HepG2 (cell line): ENCODE measurements at regions not wholly inside any gene's neighbourhood (a gene's known extent, or its start where the extent isn't known, plus 50 kb on each side); places are given as distances from the start of the nearest gene placed in this dataset.
A peak's percentile ranks its signal among the peaks of the same experiment; 100 is the strongest.

Experiments
- ATAC-seq: fragments of 200-7000 bp; cut with Tn5 transposase; 3 replicates; pipeline ENCODE4 v1.9.1; 2020; ENCODE audit warnings: mild to moderate bottlenecking, moderate library complexity
- BruUV-seq: library from RNA; stranded (reverse); fragments of 400-500 nt; replicated peaks from 2 replicates; lab custom pipeline; 2021; lab: Mats Ljungman, UMichigan
- CTCF ChIA-PET: fragments of 300-600 bp; formaldehyde crosslinking; extraction: SDS; loops from one replicate; lab custom pipeline; 2021; ENCODE audit warnings: low total read pairs, inconsistent platforms, low intra/inter-chr PET ratio; lab: Yijun Ruan, JAX
- POLR2A ChIA-PET: fragments of 350-600 bp; sonication (Branson Sonifier 250); formaldehyde crosslinking; loops from one replicate; lab custom pipeline; 2020; ENCODE audit warnings: antibody characterized with exemption, inconsistent platforms; lab: Yijun Ruan, JAX
- DNase-seq: peaks from one replicate; pipeline ENCODE4 v3.0.0-alpha.2; 2015; ENCODE audit warnings: low spot score
- FAIRE-seq: peaks from 3 replicates; lab custom pipeline; 2011; peaks lifted over from hg19 to GRCh38; lab: Jason Lieb, UNC
- H2AFZ ChIP-seq: one replicate; pipeline ENCODE4 v1.6.1; 2011; ENCODE audit warnings: low read length, inconsistent platforms
- H3K27ac ChIP-seq: fragments of 300-600 bp; 3 replicates; pipeline ENCODE4 v1.8.0; 2011; ENCODE audit warnings: mixed run types, mild to moderate bottlenecking, mixed read lengths, low read length, inconsistent platforms; ENCODE audit not compliant: insufficient read depth; ENCODE audit errors: extremely low read length
- H3K27me3 ChIP-seq, 2 experiments: fragments of 200-600 bp in 1 of 2; 2 replicates in 1 of 2; 3 replicates in 1 of 2; pipeline versions ENCODE4 v1.6.0 to v1.8.0; 2011; ENCODE audit warnings: low read length in 2 of 2, mild to moderate bottlenecking in 2 of 2, moderate library complexity in 2 of 2, inconsistent platforms in 1 of 2; ENCODE audit not compliant: insufficient read depth in 2 of 2, control insufficient read depth in 1 of 2
- H3K36me3 ChIP-seq, 2 experiments: fragments of 200-600 bp in 1 of 2; replicated peaks in 1 of 2; 2 replicates in 1 of 2; 3 replicates in 1 of 2; pipeline versions ENCODE4 v1.5.1 to v1.8.0; 2011; ENCODE audit warnings: low read length in 2 of 2, inconsistent platforms in 1 of 2; ENCODE audit not compliant: insufficient read depth in 2 of 2, control insufficient read depth in 1 of 2
- H3K4me1 ChIP-seq: 2 replicates; pipeline ENCODE4 v1.5.1; 2012; ENCODE audit warnings: low read length, inconsistent platforms; ENCODE audit not compliant: insufficient read depth
- H3K4me2 ChIP-seq: 2 replicates; pipeline ENCODE4 v1.6.0; 2011; ENCODE audit warnings: low read depth, low read length, inconsistent platforms
- H3K4me3 ChIP-seq, 3 experiments: fragments of 200-600 bp in 1 of 3; sonication (generic), shearing (Covaris generic) in 1 of 3; replicated peaks in 1 of 3; 2 replicates each; pipeline ENCODE4 v1.5.1; 2011 to 2016; ENCODE audit warnings: low read length in 3 of 3, inconsistent platforms in 2 of 3, low read depth in 2 of 3, mild to moderate bottlenecking in 2 of 3, control low read depth in 1 of 3, mixed read lengths in 1 of 3; ENCODE audit not compliant: insufficient read depth in 1 of 3
- H3K79me2 ChIP-seq: one replicate; pipeline ENCODE4 v1.6.1; 2011; ENCODE audit warnings: low read length, inconsistent platforms; ENCODE audit not compliant: insufficient read depth
- H3K9ac ChIP-seq: 2 replicates; pipeline ENCODE4 v1.6.0; 2011; ENCODE audit warnings: mild to moderate bottlenecking, low read depth, low read length, inconsistent platforms; ENCODE audit not compliant: insufficient read depth
- H3K9me3 ChIP-seq: 2 replicates; pipeline ENCODE4 v1.5.1; 2012; ENCODE audit warnings: mild to moderate bottlenecking, low read length
- H4K20me1 ChIP-seq: 2 replicates; pipeline ENCODE4 v1.6.0; 2011; ENCODE audit warnings: inconsistent platforms, mild to moderate bottlenecking, low read length, moderate library complexity; ENCODE audit not compliant: insufficient read depth
- CTCF ChIP-seq: sonication (generic); formaldehyde crosslinking; IDR thresholded peaks from 2 replicates; pipeline ENCODE4 v1.5.0; 2020; ENCODE audit warnings: mild to moderate bottlenecking, missing genetic modification reagents, moderate library complexity
- EP300 ChIP-seq, 3 experiments: sonication (generic) in 1 of 3; formaldehyde crosslinking in 1 of 3; IDR thresholded peaks; 2 replicates each; pipeline versions ENCODE4 v1.5.1 to v1.6.1; 2011 to 2020; ENCODE audit warnings: low read depth in 2 of 3, low read length in 2 of 3, borderline replicate concordance in 1 of 3, improper control_type of control experiment in 1 of 3, mild to moderate bottlenecking in 1 of 3, missing genetic modification reagents in 1 of 3, moderate library complexity in 1 of 3
- PHB2 ChIP-seq: fragments of 450-650 bp; IDR thresholded peaks from 2 replicates; pipeline ENCODE4 v1.6.1; 2018; ENCODE audit not compliant: partially characterized antibody
- SMC3 ChIP-seq: IDR thresholded peaks from 2 replicates; pipeline ENCODE4 v1.6.1; 2011; ENCODE audit warnings: low read length, improper control_type of control experiment
- STAG1 ChIP-seq: sonication (generic); formaldehyde crosslinking; IDR thresholded peaks from 2 replicates; pipeline ENCODE4 v1.4.0; 2020; ENCODE audit warnings: missing genetic modification reagents
- ZBTB1 ChIP-seq: sonication (generic); formaldehyde crosslinking; IDR thresholded peaks from 2 replicates; pipeline ENCODE4 v1.4.0; 2020; ENCODE audit warnings: missing genetic modification reagents, borderline replicate concordance
- ZNF441 ChIP-seq: sonication (generic); formaldehyde crosslinking; IDR thresholded peaks from 2 replicates; pipeline ENCODE4 v1.7.0; 2021; ENCODE audit warnings: missing genetic modification reagents, borderline replicate concordance
- ZNF446 ChIP-seq: sonication (generic); formaldehyde crosslinking; IDR thresholded peaks from 2 replicates; pipeline ENCODE4 v1.5.0; 2020; ENCODE audit warnings: mild to moderate bottlenecking, missing genetic modification reagents
- ZNF558 ChIP-seq: sonication (generic); formaldehyde crosslinking; IDR thresholded peaks from 2 replicates; pipeline ENCODE4 v1.9.0; 2022; ENCODE audit warnings: mild to moderate bottlenecking, missing genetic modification reagents, borderline replicate concordance
- ZNF563 ChIP-seq: sonication (generic); formaldehyde crosslinking; IDR thresholded peaks from 2 replicates; pipeline ENCODE4 v1.8.0; 2022; ENCODE audit warnings: mild to moderate bottlenecking, moderate library complexity, missing genetic modification reagents
- ZNF776 ChIP-seq: sonication (generic); formaldehyde crosslinking; IDR thresholded peaks from 2 replicates; pipeline ENCODE4 v1.4.0; 2020; ENCODE audit warnings: mild to moderate bottlenecking, missing genetic modification reagents
- WGBS: methylation state at CpG from one replicate; pipeline ENCODE4 v1.1.6; 2017; ENCODE audit warnings: low lambda C conversion rate; 5-methylcytosine and 5-hydroxymethylcytosine counted together
- in situ Hi-C: cut with HindIII; loops from 2 replicates; pipeline ENCODE4 v1.10.0; 2017; ENCODE audit warnings: low pct_unique_long_range_greater_than_20kb; ENCODE audit not compliant: extremely low pct_ligation_motif_present
- intact Hi-C: fragments of 100-400 bp; cut with micrococcal nuclease; formaldehyde crosslinking; loops from one replicate; pipeline ENCODE4 v1.10.0; 2022; ENCODE audit not compliant: unreplicated experiment

- in situ Hi-C loops (no loop called here), intact Hi-C loops (no loop called here)
- Histone ChIP-seq H3K4me2 (no peak overlapping the region), H4K20me1 (no peaks in the 10 kb centered on the region), H3K9me3 (no peaks in the 10 kb centered on the region), H3K27ac (no peak overlapping the region), H2AFZ (no peak overlapping the region), H3K36me3 (no peaks in the 10 kb centered on the region), H3K27me3 (no peaks in the 10 kb centered on the region), H3K79me2 (no peaks in the 10 kb centered on the region), H3K4me3 (no peak overlapping the region), H3K4me1 (no peaks in the 10 kb centered on the region), H3K9ac (no peak overlapping the region)
- ChIA-PET CTCF (no interaction called here), POLR2A (no interaction called here)
- no peak for DNase-seq
- no peak for ATAC-seq
- FAIRE-seq: no peak
- no TSS peak for BruUV-seq
- TF ChIP-seq ZNF563 (no peak), PHB2 (no peak), ZNF441 (CRISPR knock-in tag) (no peak), ZNF776 (CRISPR knock-in tag) (no peak), ZNF558 (CRISPR knock-in tag) (no peak), ZNF446 (CRISPR knock-in tag) (no peak), EP300 (IDR thresholded peaks at IDR 0.05; ENCODE audit: low read depth in 2 of 2, low read length in 2 of 2) (no peak), EP300 (CRISPR knock-in tag; IDR thresholded peaks at IDR 0.05; ENCODE audit: borderline replicate concordance) (no peak)
- whole genome bisulfite sequencing: 0% methylated on average over 1 of the region's 1 CpG
Measured at GRCh38 chr12:78457938-78458337, 406.6 kb upstream of the SYT1 start.

GRCh38 chr12:78470354-78471195 is 394.0 kb upstream of the SYT1 start:
- POLR2A ChIA-PET: no interaction called here
- FAIRE-seq: no peak

More at GRCh38 chr12:78470354-78471195, 394.0 kb upstream of the SYT1 start:
- no peaks in the 10 kb centered on the region for H3K36me3 ChIP-seq
- no peaks in the 10 kb centered on the region for H3K9me3 ChIP-seq
- H3K4me3 ChIP-seq: no peak overlapping the region
- H3K4me2 ChIP-seq: no peak overlapping the region
- no peak overlapping the region for H3K27ac ChIP-seq
- intact Hi-C loops: loop anchor here (1.0 kb wide), 2 partner anchors 114 to 875 kb away; no protein-coding TSS in a partner anchor
- no peaks in the 10 kb centered on the region for H3K27me3 ChIP-seq
- 33% methylated on average over 3 of the region's 3 CpGs for WGBS
- no peaks in the 10 kb centered on the region for H3K4me1 ChIP-seq
- peak; percentile 27 for DNase-seq
- H3K79me2 ChIP-seq: no peaks in the 10 kb centered on the region
- no peak overlapping the region for H2AFZ ChIP-seq
- peak; percentile 41; the same call in 1 of the 2 replicates for TF ChIP-seq STAG1 (CRISPR knock-in tag)
- peak; percentile 41; the same call in 1 of the 2 replicates for TF ChIP-seq CTCF (CRISPR knock-in tag)
- peak; percentile 53 for TF ChIP-seq SMC3
- no peak for TF ChIP-seq ZBTB1 (CRISPR knock-in tag)
- CTCF ChIA-PET: no interaction called here
- in situ Hi-C loops: no loop called here
- BruUV-seq: no TSS peak
- no peak overlapping the region for H3K9ac ChIP-seq
- H4K20me1 ChIP-seq: no peaks in the 10 kb centered on the region
- peak; percentile 76 for ATAC-seq
